GM21723 (cell line): ENCODE measurements at regions not wholly inside any gene's neighbourhood (a gene's known extent, or its start where the extent isn't known, plus 50 kb on each side); places are given as distances from the start of the nearest gene placed in this dataset.

Experiments used
- ATAC-seq: cut with Tn5 transposase; IDR thresholded peaks from one replicate; pipeline ENCODE4 v1.9.1; 2021; ENCODE audit warnings: mild to moderate bottlenecking, moderate library complexity; ENCODE audit not compliant: unreplicated experiment

GRCh38 chr2:189267925-189268579 lies 88.5 kb upstream of the COL5A2 start:
- ATAC-seq, result no peak

GRCh38 chr2:189268763-189269162 lies 89.2 kb upstream of the COL5A2 start:
- ATAC-seq, result no peak

DNA sequence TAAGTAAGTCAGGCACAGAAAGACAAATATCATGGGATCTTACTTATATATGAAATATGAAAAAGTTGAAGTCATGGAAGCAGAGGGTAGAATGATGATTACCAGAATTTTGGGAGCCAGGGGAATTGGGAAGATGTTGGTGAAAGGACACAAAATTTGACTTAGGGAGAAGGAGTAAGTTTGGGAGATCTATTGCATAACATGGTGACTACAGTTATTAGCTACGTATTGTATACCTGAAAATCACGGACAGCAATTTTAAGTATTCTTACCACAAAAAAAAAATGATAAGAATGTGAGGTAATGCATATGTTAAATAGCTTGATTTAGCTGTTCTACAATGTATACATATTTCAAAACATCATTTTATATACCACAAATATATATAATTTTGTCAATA lies 94.2 kb upstream of the COL5A2 start:
- ATAC-seq, result no peak

- no peak for ATAC-seq
Measured at GRCh38 chr2:189274361-189274760, 94.8 kb upstream of the COL5A2 start.

GRCh38 chr2:189276277-189276676 lies 96.7 kb upstream of the COL5A2 start:
- ATAC-seq, result no peak

DNA sequence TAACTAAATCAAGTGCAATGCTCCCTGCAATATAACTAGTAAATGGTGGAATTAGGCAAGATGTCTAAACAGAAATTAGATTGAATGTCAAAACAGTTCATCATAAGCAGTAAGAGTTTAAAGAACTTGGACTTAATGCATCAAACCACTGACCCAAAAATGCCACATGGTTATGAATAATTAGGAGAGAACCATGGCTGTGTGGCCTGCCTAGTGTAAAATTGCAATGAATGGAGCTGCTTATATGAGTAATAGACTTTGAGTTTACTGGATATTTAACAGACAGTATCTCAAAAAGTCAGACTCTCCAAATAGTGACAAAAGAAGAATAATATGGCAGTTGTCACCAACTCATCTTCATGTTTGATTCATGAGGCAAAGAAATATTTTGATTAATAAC lies 101.6 kb upstream of the COL5A2 start:
- no peak for ATAC-seq

- no peak for ATAC-seq
Measured at GRCh38 chr2:189285349-189285748, 105.8 kb upstream of the COL5A2 start.

- no peak for ATAC-seq
Measured at GRCh38 chr2:189285962-189286645, 106.5 kb upstream of the COL5A2 start.

GRCh38 chr2:189287363-189287762 lies 107.8 kb upstream of the COL5A2 start:
- no peak for ATAC-seq

DNA sequence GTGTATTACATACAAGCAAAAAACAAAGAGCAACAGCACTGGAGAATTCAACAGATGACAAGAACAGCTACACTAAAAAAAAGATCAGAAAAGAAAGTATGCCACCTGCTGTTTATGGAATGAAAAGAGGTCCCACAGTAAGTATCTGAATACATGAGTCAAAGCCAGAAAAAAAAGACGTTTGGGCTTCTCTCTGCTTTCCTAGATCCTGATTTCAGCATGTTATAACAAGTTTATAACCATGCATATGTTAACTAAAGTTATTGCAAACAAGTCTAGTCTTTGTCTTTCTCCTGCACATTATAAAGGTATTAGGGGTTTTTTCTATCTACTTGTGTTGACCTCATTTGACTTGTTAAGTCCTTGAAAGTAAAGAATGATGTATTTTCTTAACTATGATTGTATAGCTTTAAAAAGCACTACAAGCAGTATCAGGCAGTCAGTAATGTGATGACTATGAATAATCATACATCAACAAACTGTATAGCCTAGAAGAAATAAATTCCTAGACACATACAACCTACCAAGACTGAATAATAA lies 108.5 kb upstream of the COL5A2 start:
- peak; percentile 87 for ATAC-seq

DNA sequence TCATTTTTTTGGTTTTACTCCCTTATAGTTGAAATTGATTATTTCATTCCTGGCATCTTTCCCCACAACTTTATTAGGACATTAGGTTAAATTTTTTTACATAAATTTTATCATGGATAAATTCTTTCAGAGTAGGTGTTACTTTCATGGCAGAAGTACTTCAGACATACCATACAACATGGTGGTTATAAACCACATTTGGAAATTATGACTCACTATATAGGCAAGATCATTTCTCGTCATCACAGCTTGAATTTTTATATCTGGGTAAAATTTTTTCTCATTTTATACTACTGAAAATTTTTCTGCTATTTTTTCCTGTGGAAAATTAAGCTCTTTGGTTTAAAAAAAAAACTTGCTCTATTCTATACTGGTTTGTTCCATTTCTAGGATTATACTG lies 111.9 kb upstream of the COL5A2 start:
- ATAC-seq, result no peak

GRCh38 chr2:189293164-189293563 lies 113.6 kb upstream of the COL5A2 start:
- ATAC-seq, result no peak

DNA sequence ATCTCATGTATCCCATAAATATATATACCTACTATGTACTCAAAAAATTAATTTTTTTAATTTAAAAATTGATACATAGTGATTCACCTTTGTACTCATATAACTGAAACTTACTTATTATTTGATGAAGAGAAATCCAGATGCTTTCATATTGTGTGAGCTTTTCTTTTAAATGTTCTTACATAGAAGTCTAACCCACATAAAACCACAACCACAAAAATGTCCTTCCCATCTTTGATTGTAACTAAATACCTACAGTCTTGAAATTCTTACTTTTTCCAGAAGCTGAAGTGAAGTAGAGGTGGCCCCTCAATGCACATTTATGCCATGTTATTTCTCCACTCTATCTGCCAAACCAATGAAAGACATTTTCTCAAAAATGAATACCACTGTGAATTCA lies 117.9 kb upstream of the COL5A2 start:
- no peak for ATAC-seq

- no peak for ATAC-seq
Measured at GRCh38 chr2:189298038-189298437, 118.5 kb upstream of the COL5A2 start.

DNA sequence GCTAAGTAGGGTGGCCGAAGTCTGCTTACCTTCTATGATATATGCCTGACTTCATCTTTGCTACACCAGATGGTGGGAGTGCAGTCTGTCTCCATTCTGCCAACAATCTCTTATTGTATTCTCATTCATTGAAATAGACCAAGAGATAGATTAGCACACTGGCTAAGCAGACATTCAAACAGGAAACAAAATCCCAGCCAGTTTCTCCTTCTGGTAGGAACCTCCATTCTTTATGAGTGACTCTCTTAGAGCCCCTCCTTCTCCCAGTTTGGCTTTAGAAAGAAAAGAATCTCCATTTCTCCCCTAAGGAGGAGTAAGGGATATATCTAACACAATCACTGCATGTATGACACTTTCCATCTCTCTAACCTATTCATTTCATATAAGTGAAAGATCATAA lies 118.9 kb upstream of the COL5A2 start:
- no peak for ATAC-seq

GRCh38 chr2:189299974-189300373 lies 120.4 kb upstream of the COL5A2 start:
- no peak for ATAC-seq

- no peak for ATAC-seq
Measured at GRCh38 chr2:189300916-189301315, 121.4 kb upstream of the COL5A2 start.

DNA sequence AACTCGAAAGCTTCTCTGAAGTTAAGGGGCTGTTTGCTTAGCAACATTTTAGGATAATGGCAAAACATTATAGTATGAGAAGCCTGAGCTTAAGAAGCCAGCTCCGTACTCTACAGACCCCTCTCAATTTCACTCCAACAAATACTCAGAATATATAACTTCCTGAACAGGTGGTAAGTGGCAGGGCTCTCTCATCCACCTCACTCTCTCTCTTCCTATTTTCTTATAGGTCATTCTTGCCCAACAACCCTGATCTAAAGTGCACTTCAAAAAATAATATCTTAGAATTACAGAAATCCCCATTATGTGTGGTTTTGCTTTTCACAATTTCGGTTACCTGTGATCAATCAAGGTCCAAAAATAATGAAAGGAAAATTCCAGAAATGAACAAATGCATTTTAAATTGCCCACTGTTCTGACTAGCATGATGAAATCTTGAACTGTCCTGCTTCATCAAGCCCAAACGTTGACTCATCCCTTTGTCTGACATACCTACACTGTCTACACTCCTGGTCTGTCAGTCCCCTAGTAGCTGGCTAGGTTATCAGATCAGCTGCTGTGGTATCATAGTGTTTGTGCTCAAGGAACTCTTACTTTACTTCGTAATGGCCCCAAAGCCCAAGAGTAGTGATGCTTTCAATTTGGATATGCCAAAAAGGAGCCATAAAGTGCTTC lies 122.8 kb upstream of the COL5A2 start:
- no peak for ATAC-seq

GRCh38 chr2:189304360-189304759 lies 124.8 kb upstream of the COL5A2 start:
- ATAC-seq, result no peak

GRCh38 chr2:189305291-189305943 lies 125.9 kb upstream of the COL5A2 start:
- ATAC-seq, result no peak

GRCh38 chr2:189306525-189306924 lies 127.0 kb upstream of the COL5A2 start:
- no peak for ATAC-seq
